Bronchial epithelial cell (primary cell): ENCODE measurements at regions not wholly inside any gene's neighbourhood (a gene's known extent, or its start where the extent isn't known, plus 50 kb on each side); places are given as distances from the start of the nearest gene placed in this dataset.
"Not testable (repeated sequence)": the region's sequence is repeated elsewhere in the genome, so short reads cannot be mapped to it uniquely, and the experiment has no call there.

Source experiments
- DNase-seq: peaks from one replicate; pipeline ENCODE4 v3.0.0-alpha.2; 2010; ENCODE audit warnings: low read depth
- FAIRE-seq: peaks from 2 replicates; lab custom pipeline; 2011; peaks lifted over from hg19 to GRCh38; lab: Jason Lieb, UNC
- H3K27me3 ChIP-seq: 2 replicates; pipeline ENCODE4 v1.5.1; 2011; ENCODE audit warnings: low read length; ENCODE audit not compliant: control insufficient read depth, insufficient read depth
- H3K36me3 ChIP-seq: 2 replicates; pipeline ENCODE4 v1.5.1; 2011; ENCODE audit warnings: low read length; ENCODE audit not compliant: control insufficient read depth, insufficient read depth
- H3K4me3 ChIP-seq: 2 replicates; pipeline ENCODE4 v1.5.1; 2011; ENCODE audit warnings: mild to moderate bottlenecking, low read depth, low read length, control low read depth
- CTCF ChIP-seq: IDR thresholded peaks from 2 replicates; pipeline ENCODE4 v1.5.1; 2011; ENCODE audit warnings: mild to moderate bottlenecking, moderate library complexity, low read length, control low read depth, inconsistent platforms; ENCODE audit not compliant: insufficient read depth, severe bottlenecking

GRCh38 chr10:109809954-109810353, 113.4 kb downstream of the XPNPEP1 start:
- H3K27me3 ChIP-seq, H3K36me3 ChIP-seq, FAIRE-seq, DNase-seq, H3K4me3 ChIP-seq: not testable (repeated sequence)

- not testable (repeated sequence) for DNase-seq, H3K36me3 ChIP-seq, FAIRE-seq, H3K4me3 ChIP-seq, H3K27me3 ChIP-seq
These were observed 122.1 kb downstream of the XPNPEP1 start for GRCh38 chr10:109801191-109801590.

- FAIRE-seq (no peak), DNase-seq (no peak)
- no peak overlapping the region for H3K4me3 ChIP-seq
- no peaks in the 10 kb centered on the region for H3K27me3 ChIP-seq
- no peaks in the 10 kb centered on the region for H3K36me3 ChIP-seq
- no peak for TF ChIP-seq CTCF
These were observed 132.7 kb downstream of the XPNPEP1 start for GRCh38 chr10:109790647-109791046.

- H3K36me3 ChIP-seq, result no peaks in the 10 kb centered on the region
- no peak for TF ChIP-seq CTCF
- H3K27me3 ChIP-seq, result no peaks in the 10 kb centered on the region
- no peak overlapping the region for H3K4me3 ChIP-seq
- DNase-seq (peak; percentile 16), FAIRE-seq (peak; percentile 55)
These were observed 139.1 kb downstream of the XPNPEP1 start for GRCh38 chr10:109784236-109784635.

- H3K4me3 ChIP-seq, result no peak overlapping the region
- no peaks in the 10 kb centered on the region for H3K36me3 ChIP-seq
- FAIRE-seq (no peak), DNase-seq (no peak)
- H3K27me3 ChIP-seq, result no peaks in the 10 kb centered on the region
- TF ChIP-seq CTCF, result no peak
These were observed 140.0 kb downstream of the XPNPEP1 start for GRCh38 chr10:109783286-109783685.

- FAIRE-seq, result peak; percentile 13
- DNase-seq, result no peak
- no peak overlapping the region for H3K4me3 ChIP-seq
- no peak for TF ChIP-seq CTCF
- no peaks in the 10 kb centered on the region for H3K36me3 ChIP-seq
- no peaks in the 10 kb centered on the region for H3K27me3 ChIP-seq
These were observed 142.3 kb downstream of the XPNPEP1 start for GRCh38 chr10:109780997-109781396.

- no peak for DNase-seq
- no peak for FAIRE-seq
- TF ChIP-seq CTCF, result no peak
- Histone ChIP-seq H3K4me3 (no peak overlapping the region), H3K27me3 (no peaks in the 10 kb centered on the region), H3K36me3 (no peaks in the 10 kb centered on the region)
These were observed 144.3 kb downstream of the XPNPEP1 start for GRCh38 chr10:109778993-109779392.
